Activated T-helper 1 cell treated with anti-CD3 and anti-CD28 coated beads, Interleukin-2, amount 50 U/mL, for 16 hours (primary cell): ENCODE measurements at regions not wholly inside any gene's neighbourhood (a gene's known extent, or its start where the extent isn't known, plus 50 kb on each side); places are given as distances from the start of the nearest gene placed in this dataset.

Source experiments
- DNase-seq, 2 donors: peaks; one replicate each; pipeline ENCODE4 v3.0.0-alpha.2; 2020; ENCODE audit warnings: low read depth in 1 of 2, low spot score in 1 of 2

DNA sequence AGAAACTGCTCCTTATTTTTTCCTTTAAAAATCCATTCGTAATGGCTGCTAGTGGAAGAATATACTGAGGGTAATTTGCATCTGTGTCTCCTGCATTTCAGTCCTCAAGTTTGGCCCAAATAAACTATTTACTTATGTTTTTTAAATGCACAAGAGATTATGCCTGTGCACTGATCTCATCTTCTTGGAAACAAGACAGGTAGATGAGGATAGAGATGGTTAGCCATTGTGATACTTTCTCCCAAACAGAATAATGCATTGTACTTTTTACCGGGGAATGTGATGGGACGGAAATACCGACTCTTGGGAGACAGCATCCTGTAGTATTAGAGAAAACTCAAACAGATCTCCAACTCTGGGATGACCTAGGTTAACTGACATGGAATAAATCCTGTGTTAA lies 72.5 kb upstream of the DAB2 start:
- DNase-seq = no peak

DNA sequence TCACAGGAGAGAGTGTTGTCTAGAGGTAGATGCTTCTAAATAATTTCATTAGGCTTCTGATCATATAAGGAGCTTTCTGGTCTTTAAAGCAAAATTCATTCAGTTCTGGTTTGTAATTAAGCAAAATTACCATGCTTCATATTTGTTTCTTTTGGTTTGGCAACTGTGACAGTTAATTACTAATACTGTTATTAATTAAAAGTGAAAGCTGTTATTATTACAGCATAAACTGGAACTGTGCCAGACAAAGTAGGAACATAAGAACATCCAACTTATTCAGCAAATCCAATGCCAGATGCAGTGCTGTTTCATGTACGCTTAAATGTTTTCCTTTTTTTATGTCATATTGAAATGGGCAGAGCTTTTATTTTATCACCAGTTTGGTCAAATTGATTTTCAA lies 70.4 kb upstream of the DAB2 start:
- DNase-seq = no peak

DNA sequence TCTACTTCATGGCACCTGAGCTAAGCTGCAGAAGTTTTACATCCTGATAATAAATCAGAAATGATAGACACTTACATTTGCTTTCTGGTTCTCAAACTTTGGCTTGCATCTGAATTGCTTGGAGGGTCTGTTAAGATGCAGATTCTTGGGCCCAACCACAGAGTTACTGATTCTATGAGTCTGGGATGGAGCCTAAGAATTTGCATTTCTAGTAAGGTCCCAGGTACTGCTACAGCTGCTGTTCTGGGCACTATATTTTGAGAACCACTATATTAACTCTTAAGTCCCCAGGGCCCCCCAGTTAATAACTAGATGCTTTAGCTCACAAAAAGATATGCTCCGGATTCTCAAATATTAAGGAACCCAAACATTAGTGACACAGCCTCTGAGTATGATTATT lies 69.8 kb upstream of the DAB2 start:
- no peak for DNase-seq

DNA sequence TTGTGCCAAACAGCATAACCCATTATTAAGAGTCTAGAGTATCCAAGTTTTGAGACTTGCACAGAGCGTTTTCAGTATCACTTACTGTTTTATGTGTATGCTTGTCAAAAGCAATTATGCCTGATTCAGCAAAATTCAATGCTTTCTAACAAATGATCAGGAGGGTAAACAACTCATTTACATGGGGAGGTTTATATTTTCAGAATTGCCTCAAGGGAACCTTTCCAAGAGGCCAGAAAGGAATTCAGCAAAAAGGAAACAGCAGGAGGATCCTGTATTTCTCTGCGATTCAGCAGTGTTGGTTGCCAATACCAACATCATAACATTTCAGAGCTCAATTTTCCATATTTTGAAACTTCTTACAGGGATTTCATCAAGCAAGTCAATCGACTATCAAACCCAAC lies 69.3 kb upstream of the DAB2 start:
- DNase-seq = no peak

DNA sequence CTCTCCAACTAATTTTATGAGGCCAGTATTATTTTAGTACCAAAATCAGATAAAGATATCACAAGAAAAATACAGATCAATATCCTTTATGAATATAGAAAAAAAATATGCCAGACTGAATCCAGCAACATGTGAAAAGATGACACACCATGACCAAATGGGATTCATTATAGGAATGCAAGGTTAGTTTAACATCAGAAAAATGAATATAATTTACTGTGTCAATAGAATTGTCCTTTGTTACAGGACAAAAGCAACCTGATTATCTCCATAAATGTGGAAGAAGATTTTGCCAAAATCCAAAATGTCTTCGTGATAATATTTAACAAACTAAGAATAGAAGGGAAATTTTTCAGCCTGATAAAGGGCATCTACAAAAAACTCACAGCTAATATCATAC lies 66.4 kb upstream of the DAB2 start:
- DNase-seq = no peak

DNA sequence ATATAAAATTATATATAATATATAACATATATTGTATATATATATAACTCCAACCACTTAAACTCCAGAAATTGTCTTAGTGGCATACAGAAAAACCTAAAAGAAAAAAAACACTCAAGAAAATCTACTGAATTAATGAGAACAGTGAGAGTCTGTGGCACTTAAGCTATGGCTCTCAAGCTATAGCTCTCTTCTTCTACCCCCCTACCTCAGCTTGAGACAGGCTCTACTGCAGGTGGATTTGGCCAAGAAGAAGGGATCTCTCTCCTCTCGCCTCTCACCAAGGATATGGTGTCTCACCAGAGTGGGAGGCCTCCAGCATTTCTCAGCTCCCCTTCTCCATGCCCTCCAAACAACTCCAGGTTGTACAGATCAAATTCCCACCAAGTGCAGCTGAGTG lies 64.5 kb upstream of the DAB2 start:
- no peak for DNase-seq

DNA sequence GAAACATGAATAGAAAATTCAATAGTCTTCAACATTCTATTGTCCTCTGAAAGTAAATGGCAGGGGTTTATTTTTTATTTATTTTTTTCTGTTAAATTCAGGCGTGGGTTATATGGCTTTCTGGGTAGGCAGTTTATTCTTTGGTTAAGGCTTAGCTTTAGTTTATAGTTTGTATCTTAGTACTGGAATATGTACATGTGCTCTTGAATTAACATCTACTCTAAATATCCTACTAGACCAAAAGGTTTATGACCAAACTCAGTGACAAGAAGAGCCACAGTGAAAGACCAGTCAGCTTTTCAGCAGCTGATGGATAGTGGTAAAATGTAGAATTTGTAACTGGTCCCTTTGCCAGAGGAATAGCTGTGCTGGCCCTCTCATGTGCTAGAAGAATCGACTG lies 62.0 kb upstream of the DAB2 start:
- DNase-seq = no peak

DNA sequence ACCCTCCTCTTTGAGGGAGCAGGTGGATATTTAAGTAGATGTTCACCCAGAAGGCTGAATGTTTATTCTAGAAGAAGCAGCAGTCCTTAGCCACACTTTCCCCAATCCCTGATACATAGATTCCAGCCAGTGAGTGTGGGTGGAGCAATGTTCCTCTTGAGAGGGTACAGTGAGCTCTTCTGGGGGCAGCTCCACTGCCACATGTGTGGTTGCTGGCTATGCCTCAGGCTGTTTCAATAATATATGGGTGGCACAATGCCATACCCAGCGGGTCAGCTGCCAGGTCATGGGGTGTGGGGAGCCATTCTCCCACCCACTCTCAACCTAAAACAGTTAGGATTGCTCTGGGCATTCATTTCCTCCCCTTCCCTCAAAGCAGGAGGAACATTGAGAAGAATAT lies 61.6 kb upstream of the DAB2 start:
- no peak for DNase-seq

DNA sequence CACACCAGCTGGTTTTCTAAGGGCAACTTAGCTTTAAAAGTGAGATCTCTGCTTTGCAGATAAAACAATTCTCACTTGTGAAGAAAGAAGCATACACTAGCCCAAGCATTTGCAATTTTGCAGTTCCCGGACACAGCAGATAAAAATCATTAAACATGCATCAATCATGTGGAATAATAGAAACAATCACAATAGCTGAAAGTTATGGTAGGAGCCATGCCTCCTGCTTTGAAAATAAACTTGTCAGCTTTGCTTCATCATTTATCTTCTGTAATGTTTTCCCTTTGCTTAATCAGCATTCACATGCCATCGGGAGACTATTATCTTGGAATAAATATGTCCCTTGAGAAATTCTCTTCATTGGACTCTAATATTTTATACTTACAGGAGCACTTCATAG lies 60.3 kb upstream of the DAB2 start:
- DNase-seq = no peak

DNA sequence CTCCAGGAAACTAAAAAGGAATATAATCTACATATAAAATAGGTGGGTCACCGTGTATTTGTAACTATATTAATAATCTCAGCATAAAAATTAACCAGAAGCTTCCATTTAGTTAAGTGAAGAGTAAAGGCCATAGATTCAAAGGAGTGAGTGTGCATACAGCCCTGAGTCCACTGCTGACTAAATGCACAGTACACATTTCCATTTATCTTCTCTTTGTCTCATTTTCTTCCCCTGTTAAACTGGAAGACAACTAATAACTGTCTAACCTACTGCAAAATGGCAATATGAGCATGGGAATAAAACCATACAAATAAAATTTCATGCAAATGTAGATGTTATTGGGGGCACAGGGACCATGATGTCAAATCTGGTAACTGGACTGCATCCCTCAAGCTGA lies 59.9 kb upstream of the DAB2 start:
- no peak for DNase-seq

DNA sequence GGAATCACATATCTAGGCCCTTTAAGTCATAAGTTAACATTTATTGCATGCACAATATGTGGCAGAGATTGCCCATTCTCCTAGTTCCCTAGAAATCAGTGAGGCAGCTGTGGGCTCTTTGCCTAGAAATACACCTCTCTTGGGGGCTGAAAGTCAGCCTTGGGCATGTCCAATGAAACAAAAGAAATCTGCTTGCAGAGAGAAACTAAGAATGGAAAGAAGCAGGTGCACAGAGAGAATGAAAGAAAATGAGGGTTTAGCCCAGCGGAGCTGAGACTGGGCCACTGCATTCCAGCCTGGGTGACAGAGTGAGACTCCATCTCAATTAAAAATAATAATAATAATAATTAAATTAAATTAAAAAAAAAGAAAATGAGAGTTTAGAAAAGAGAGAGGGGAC lies 57.3 kb upstream of the DAB2 start:
- no peak for DNase-seq

DNA sequence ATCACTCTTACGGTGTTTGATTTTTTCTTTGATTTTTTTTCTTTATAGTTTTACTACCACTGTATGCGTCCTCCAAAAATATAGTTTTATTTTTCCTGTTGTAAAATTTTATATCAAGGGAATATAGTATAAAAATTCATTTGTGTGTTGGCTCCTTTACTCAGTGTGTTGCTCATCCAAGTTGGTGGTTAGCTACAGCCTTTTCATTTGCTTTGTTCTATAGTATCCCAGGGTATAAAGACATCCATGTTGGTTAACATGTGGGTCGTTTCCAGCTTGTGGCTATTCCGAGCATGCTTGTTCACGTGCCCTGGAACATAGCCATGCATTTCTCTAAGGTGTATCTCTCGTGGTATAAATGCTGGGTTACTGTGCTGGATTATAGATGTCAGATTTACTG lies 54.8 kb upstream of the DAB2 start:
- no peak for DNase-seq

DNA sequence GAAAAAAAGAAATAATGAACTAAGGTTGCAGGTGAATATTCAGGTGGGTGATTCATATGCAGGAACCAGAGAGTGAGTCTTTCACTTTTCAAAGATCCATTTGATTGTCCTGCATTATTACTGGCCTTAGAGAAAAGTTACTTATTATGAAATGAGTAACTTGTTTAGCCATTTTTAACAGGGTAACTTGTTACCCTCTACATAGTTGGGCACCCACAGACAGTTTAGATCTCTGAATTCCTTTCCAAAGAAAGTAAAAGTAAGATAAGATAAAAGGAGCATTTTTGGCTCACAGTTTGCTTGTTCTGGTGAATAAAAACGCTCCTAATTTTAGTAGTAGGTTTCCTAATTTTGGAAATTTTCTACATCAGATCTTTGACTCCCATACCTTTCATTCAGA lies 54.1 kb upstream of the DAB2 start:
- no peak for DNase-seq

DNA sequence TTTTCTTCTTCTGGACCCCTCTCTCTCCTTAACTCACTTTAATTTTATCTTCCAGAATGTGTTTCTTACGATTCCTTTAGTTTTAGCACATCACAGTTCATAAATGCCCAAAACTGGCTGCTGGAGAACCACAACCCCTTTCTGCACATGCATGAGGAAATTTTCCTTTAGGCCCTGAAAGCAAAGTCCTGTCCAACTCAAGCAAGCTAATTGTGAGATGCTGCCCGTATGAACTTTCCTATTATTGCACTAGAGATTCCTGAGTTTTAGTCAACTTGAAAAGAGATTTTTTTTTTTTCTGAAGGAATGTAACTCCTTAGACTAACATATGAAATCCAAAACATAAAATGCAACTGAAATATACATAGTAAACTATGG lies 52.1 kb upstream of the DAB2 start:
- no peak for DNase-seq

DNA sequence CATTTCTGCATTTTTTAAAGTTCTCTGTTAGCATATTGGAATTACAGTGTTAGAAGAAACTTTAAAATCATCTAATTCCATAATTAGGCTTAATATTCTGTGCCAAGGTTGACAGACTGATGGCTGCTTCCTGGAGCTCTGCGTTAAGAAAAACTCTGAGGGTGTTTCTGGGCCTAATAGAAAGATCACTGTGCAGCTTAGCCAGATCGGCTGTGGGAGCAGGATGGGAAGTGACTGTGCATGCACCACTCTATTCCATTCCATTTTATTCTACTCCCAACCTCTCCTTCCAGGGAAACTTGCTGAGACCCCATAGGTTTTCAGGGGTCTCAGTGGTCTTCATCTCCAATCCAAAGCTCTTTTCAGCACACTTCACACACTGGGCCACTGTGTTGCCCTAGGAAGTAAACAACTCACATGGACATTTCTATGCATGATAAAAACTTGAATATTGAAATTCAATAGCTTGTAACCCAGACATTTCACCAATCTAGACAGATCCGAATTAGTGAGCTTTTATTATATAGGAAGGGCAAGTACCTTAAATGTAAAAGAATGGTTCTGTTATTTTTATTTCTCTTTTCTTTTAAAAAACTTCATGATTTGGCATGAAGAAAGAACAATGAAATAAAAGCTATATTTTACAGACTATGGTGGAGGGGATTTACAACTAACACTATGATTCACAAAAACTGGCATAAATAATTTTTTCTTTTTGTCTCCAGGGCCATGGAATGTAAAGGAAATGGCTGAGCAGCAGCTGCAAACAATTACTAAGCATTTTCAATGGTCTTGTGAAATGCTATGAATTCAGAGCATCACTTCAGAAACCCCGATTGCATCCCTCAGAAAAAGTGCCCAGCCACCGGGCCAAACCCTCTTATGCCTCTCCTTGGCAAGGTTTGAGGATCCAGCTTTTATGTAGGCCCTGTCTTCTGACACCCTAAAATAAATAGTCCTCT lies 51.4 kb upstream of the DAB2 start:
- DNase-seq = no peak

DNA sequence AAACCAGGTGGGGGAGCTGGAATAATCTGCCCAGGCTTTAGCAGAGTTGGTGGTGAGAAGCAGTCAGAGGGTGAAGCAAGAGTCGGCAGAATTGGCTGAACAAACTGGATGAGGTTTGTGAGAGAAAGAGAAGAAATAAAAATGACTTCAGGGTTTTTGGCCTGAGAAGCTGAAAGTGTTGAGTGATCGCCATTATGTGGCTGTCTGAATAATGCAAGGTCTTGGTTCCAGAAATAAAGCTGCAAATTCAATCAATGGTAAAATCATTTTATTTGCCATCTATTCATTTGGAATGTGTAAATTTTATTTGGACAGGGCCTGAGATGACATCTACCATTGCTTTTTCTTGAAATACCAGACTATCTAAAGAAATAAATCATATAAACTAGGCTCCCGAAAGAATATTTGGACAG lies 50.4 kb upstream of the DAB2 start:
- no peak for DNase-seq
